Prostate gland (tissue), 2 donors: ENCODE measurements at regions not wholly inside any gene's neighbourhood (a gene's known extent, or its start where the extent isn't known, plus 50 kb on each side); places are given as distances from the start of the nearest gene placed in this dataset.

ENCODE experiments used
- POLR2AphosphoS5 ChIP-seq: sonication (generic); formaldehyde crosslinking; IDR thresholded peaks from one replicate; pipeline ENCODE4 v1.6.1; 2017; ENCODE audit warnings: antibody characterized with exemption
- TF ChIP-seq, protein P1 (sequence below), 4 experiments: fragments of 200-600 bp in 2 of 4; fragments of 450-650 bp in 2 of 4; sonication (generic) in 2 of 4; IDR thresholded peaks; 1 replicate in 3 of 4; 2 replicates in 1 of 4; pipeline ENCODE4 v1.5.1; 2016 to 2019; ENCODE audit warnings: antibody characterized with exemption in 4 of 4, mild to moderate bottlenecking in 2 of 4, moderate library complexity in 2 of 4

DNA sequence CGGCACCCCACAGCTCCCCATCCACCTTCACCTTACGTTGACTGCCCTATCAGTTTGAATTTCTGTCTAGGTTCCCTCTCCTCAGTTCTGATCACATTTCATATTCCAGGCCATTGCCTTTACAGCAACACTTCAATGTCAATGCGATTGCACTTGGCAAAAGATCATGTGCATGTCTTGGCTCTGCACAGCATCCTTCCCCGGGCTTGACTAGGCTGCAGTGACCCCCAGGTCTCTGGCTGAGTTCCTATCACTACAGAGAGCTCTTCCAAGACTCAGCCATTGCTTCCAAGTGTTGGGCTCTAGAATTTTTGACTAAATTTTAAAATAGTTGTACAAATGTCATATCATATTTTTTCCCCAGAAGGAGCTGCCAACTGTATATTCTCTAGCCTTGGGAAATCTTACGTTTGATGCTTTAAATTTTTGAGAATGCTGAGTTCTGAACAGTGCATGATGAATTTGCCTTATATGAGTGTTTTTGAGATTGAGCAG, 103.8 kb upstream of the NEDD4L start:
- TF ChIP-seq, protein P1, sequence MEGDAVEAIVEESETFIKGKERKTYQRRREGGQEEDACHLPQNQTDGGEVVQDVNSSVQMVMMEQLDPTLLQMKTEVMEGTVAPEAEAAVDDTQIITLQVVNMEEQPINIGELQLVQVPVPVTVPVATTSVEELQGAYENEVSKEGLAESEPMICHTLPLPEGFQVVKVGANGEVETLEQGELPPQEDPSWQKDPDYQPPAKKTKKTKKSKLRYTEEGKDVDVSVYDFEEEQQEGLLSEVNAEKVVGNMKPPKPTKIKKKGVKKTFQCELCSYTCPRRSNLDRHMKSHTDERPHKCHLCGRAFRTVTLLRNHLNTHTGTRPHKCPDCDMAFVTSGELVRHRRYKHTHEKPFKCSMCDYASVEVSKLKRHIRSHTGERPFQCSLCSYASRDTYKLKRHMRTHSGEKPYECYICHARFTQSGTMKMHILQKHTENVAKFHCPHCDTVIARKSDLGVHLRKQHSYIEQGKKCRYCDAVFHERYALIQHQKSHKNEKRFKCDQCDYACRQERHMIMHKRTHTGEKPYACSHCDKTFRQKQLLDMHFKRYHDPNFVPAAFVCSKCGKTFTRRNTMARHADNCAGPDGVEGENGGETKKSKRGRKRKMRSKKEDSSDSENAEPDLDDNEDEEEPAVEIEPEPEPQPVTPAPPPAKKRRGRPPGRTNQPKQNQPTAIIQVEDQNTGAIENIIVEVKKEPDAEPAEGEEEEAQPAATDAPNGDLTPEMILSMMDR (IDR thresholded peaks at IDR 0.05): no peak
- no peak for TF ChIP-seq POLR2AphosphoS5
